GM12801 (cell line): ENCODE measurements at regions not wholly inside any gene's neighbourhood (a gene's known extent, or its start where the extent isn't known, plus 50 kb on each side); places are given as distances from the start of the nearest gene placed in this dataset.

ENCODE experiments used
- TF ChIP-seq, protein P1 (sequence below): IDR thresholded peaks from one replicate; pipeline ENCODE4 v1.5.1; 2011; ENCODE audit warnings: control low read depth; ENCODE audit not compliant: insufficient read length; ENCODE audit errors: extremely low read depth

DNA sequence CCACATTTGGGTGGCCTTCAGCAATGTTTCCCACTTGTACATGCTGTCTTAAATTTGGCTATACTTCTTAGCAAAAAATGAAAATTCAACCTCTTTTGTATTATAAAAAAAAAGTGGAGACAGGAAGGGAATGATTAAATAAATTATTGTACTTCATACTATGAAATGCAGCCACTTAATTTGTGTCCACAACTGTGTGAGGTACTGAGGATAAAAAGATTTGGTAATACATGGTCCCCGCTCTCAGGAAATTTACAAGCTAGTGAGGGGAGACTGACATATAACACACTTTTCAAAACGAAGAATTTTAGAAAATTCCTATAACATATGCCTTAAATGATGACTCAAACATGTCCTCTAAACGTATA, 105.0 kb downstream of the HNRNPD start:
- TF ChIP-seq, protein P1, sequence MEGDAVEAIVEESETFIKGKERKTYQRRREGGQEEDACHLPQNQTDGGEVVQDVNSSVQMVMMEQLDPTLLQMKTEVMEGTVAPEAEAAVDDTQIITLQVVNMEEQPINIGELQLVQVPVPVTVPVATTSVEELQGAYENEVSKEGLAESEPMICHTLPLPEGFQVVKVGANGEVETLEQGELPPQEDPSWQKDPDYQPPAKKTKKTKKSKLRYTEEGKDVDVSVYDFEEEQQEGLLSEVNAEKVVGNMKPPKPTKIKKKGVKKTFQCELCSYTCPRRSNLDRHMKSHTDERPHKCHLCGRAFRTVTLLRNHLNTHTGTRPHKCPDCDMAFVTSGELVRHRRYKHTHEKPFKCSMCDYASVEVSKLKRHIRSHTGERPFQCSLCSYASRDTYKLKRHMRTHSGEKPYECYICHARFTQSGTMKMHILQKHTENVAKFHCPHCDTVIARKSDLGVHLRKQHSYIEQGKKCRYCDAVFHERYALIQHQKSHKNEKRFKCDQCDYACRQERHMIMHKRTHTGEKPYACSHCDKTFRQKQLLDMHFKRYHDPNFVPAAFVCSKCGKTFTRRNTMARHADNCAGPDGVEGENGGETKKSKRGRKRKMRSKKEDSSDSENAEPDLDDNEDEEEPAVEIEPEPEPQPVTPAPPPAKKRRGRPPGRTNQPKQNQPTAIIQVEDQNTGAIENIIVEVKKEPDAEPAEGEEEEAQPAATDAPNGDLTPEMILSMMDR, result no peak

DNA sequence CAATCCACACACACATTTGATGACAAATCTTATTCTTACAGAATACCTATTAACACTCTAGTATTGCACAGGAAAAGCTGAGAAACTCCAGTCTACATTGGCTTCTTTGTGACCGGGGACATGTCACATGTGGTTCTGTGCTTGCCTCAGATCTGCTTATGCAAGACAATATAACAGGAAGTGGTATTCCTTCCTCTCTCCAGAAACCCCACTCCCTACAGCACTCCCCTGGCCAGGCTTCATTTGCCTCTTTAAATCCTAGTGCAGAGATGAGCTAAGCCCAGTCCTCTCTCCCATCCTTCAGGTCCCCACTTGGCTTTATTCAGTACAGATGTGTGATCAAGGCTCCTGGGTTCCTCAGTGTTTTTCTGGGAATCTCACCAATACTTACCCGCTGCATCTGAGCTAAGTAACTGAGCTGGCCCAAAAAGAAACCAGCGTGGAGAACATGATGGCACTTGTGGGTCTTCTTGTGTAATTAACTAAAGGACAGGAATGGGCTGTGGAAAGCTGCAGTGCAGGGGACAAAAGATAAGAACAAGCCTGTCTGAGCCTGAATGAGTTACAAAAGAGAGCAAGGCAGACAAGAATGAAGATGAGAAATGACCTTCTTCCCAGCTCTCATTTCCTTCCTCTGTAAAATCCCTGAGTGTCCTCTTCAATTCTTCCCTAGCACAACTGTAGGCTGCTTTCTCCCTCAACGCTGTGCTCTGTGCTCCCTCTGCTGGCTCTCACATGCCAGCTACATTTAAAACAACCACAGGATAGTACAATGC, 105.6 kb downstream of the HNRNPD start:
- TF ChIP-seq, protein P1, result no peak

DNA sequence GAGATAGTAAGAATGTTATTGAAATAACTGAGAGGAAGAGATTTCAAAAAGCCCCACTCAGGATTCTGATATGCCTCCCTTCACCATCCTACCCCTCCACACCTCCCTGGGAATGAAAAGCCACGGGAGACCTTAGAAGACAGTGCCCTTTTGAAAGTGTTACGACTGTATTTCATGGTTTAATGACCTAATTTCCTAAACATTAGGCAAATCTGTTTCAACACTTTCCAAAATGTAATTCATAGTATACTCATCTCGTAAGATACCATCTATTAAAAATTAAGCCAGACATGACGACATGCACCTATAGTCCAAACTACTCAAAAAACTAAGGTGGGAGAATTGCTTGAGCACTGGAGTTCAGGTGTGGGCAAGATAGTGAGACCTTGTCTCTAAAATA, 106.3 kb downstream of the HNRNPD start:
- TF ChIP-seq, protein P1, result no peak

DNA sequence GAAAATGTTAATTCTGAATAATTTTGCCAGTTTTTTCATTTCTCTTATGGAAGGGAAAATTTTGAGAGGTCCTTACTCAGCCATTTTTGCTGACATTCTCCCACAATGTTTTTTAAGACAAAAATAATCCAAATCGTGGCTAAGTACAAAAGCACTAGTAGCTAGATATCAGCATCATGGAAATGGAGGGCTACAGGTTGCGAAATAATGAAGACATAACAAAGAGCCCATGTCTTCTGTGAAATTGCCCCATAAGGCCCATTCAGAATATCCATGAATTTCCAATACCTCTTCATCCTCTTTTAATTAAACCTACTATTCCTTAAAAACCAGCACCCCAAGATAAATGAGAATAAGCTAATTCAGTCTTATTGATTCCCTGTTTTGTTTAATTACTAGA, 107.4 kb downstream of the HNRNPD start:
- TF ChIP-seq, protein P1, result no peak

DNA sequence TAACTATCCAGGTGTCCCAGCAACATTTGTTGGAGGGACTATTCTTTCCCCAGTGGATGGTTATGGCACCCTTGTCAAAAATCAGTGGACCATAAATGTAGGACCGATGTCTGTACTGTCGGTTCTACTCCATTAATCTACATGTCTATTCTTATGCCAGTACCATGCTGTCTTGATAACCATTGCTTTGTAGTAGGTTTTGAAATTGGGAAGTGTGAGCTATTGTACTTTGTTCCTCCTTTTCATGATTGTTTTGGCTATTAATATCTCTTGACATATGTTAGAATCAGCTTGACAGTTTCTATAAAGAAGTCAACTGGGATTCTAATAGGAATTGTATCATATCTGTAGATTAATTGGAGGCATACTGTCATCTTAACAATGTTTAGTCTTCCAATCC, 112.7 kb downstream of the HNRNPD start:
- TF ChIP-seq, protein P1, result no peak

DNA sequence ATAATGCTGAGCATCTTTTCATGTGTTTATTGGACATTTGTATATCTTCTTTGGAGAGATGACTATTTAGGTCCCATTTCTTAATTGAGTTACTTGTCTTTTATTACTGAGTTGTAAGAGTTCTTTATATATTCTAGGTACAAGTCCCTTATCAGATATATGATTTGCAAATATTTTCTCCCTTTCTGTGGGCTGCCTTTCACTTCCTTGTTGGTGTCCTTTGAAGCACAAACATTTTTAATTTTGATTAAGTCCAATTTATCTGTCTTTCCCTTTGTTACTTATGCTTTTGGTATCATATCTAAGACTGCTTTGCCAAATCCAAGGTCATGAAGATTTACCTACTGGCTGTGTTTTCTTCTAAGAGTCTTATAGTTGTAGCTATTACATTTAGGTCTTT, 113.2 kb downstream of the HNRNPD start:
- TF ChIP-seq, protein P1, result no peak

DNA sequence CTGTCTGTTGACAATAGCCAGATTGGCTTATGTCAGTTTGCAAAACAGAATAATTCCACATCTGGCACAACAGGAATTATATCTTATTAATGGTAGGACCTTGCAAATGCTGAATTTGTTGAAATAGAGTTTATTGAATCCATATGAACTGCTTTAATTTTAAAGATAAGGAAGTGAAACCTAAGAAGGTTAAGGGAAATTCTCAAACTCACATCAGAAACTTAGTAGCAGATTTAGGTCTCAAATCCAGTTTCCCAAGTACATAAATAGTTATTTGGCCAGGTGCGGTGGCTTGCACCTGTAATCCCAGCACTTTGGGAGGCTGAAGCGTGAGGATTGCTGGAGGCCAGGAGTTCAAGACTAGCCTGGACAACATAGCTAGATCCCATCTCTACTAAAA, 117.1 kb downstream of the HNRNPD start:
- TF ChIP-seq, protein P1, result no peak
